WTC11 (cell line): ENCODE measurements at regions not wholly inside any gene's neighbourhood (a gene's known extent, or its start where the extent isn't known, plus 50 kb on each side); places are given as distances from the start of the nearest gene placed in this dataset.

Experiments
- ATF6 ChIP-seq: sonication (generic); formaldehyde crosslinking; IDR thresholded peaks from 2 replicates; pipeline ENCODE4 v1.8.1; 2023; ENCODE audit warnings: mild to moderate bottlenecking, missing genetic modification reagents
- CREB1 ChIP-seq: sonication (generic); formaldehyde crosslinking; IDR thresholded peaks from 2 replicates; pipeline ENCODE4 v1.8.0; 2023; ENCODE audit warnings: mild to moderate bottlenecking, missing genetic modification reagents
- CTCF ChIP-seq: fragments of 200-600 bp; IDR thresholded peaks from 2 replicates; pipeline ENCODE4 v1.8.0; 2022; ENCODE audit warnings: antibody characterized with exemption
- FOXP1 ChIP-seq: sonication (generic); formaldehyde crosslinking; IDR thresholded peaks from 2 replicates; pipeline ENCODE4 v1.8.0; 2022; ENCODE audit warnings: missing genetic modification reagents, mild to moderate bottlenecking, moderate library complexity, borderline replicate concordance
- FOXP4 ChIP-seq: sonication (generic); formaldehyde crosslinking; IDR thresholded peaks from 2 replicates; pipeline ENCODE4 v1.8.0; 2022; ENCODE audit warnings: mild to moderate bottlenecking, missing genetic modification reagents
- GTF2I ChIP-seq: fragments of 250-450 bp; sonication (Bioruptor Pico); conservative IDR thresholded peaks from 2 replicates; pipeline ENCODE4 v1.4.0; 2021; ENCODE audit warnings: mild to moderate bottlenecking
- RORB ChIP-seq: fragments of 250-450 bp; sonication (Bioruptor Pico); IDR thresholded peaks from 2 replicates; pipeline ENCODE4 v1.9.0; 2021; ENCODE audit warnings: mild to moderate bottlenecking
- SMAD4 ChIP-seq: sonication (generic); formaldehyde crosslinking; IDR thresholded peaks from 2 replicates; pipeline ENCODE4 v1.8.0; 2022; ENCODE audit warnings: mild to moderate bottlenecking, missing genetic modification reagents
- TEAD1 ChIP-seq: sonication (generic); formaldehyde crosslinking; IDR thresholded peaks from 2 replicates; pipeline ENCODE4 v1.8.0; 2022; ENCODE audit warnings: mild to moderate bottlenecking, missing genetic modification reagents

- TF ChIP-seq CREB1 (CRISPR knock-in tag) (no peak), TEAD1 (no peak), CTCF (no peak), SMAD4 (CRISPR knock-in tag) (no peak), ATF6 (CRISPR knock-in tag) (no peak), FOXP4 (no peak), RORB (no peak), GTF2I (CRISPR knock-in tag) (no peak), FOXP1 (CRISPR knock-in tag) (no peak)
Observed at GRCh38 chr2:17289669-17290068, 228.6 kb downstream of the RAD51AP2 start.
